OCI-LY1 (cell line): ENCODE measurements at regions not wholly inside any gene's neighbourhood (a gene's known extent, or its start where the extent isn't known, plus 50 kb on each side); places are given as distances from the start of the nearest gene placed in this dataset.

ENCODE experiments used
- H2AFZ ChIP-seq: fragments of 200-600 bp; sonication (generic), shearing (Covaris generic); 2 replicates; pipeline ENCODE4 v1.6.0; 2014; ENCODE audit warnings: antibody characterized with exemption, mild to moderate bottlenecking, low read length
- H3F3A ChIP-seq: fragments of 200-600 bp; sonication (generic), shearing (Covaris generic); 2 replicates; pipeline ENCODE4 v1.6.0; 2014; ENCODE audit warnings: mild to moderate bottlenecking, antibody characterized with exemption, low read length, moderate library complexity; ENCODE audit not compliant: insufficient read depth
- H3K27ac ChIP-seq: fragments of 200-600 bp; sonication (generic); 2 replicates; pipeline ENCODE4 v1.5.1; 2014; ENCODE audit warnings: low read length, mixed run types, mild to moderate bottlenecking, low read depth; ENCODE audit not compliant: poor library complexity, severe bottlenecking
- H3K27me3 ChIP-seq: fragments of 200-600 bp; sonication (generic); 2 replicates; pipeline ENCODE4 v1.6.0; 2014; ENCODE audit warnings: antibody characterized with exemption, mild to moderate bottlenecking, low read length, moderate library complexity; ENCODE audit not compliant: insufficient read depth
- H3K36me3 ChIP-seq: fragments of 200-600 bp; sonication (generic); 2 replicates; pipeline ENCODE4 v1.6.1; 2014; ENCODE audit warnings: mild to moderate bottlenecking, antibody characterized with exemption, low read length, moderate library complexity, mixed read lengths; ENCODE audit not compliant: insufficient read depth
- H3K4me1 ChIP-seq: fragments of 200-600 bp; sonication (generic); 2 replicates; pipeline ENCODE4 v1.5.1; 2014; ENCODE audit warnings: mild to moderate bottlenecking, low read length, moderate library complexity; ENCODE audit not compliant: insufficient read depth, severe bottlenecking
- H3K4me2 ChIP-seq: fragments of 200-600 bp; sonication (generic), shearing (Covaris generic); 2 replicates; pipeline ENCODE4 v1.6.1; 2014; ENCODE audit warnings: low read length
- H3K4me3 ChIP-seq: fragments of 200-600 bp; sonication (generic); 2 replicates; pipeline ENCODE4 v1.5.1; 2014; ENCODE audit warnings: low read length, low read depth, mild to moderate bottlenecking, mixed read lengths; ENCODE audit not compliant: poor library complexity, severe bottlenecking
- H3K79me2 ChIP-seq: fragments of 200-600 bp; shearing (Covaris generic); 2 replicates; pipeline ENCODE4 v1.6.1; 2016; ENCODE audit warnings: mixed run types, low read length, mixed read lengths; ENCODE audit not compliant: insufficient read depth
- H3K9ac ChIP-seq: fragments of 200-600 bp; sonication (generic), shearing (Covaris generic); 2 replicates; pipeline ENCODE4 v1.6.1; 2014; ENCODE audit warnings: mild to moderate bottlenecking, low read length, mixed read lengths
- H3K9me2 ChIP-seq: fragments of 200-600 bp; sonication (generic), shearing (Covaris generic); 2 replicates; pipeline ENCODE4 v1.6.1; 2014; ENCODE audit warnings: low read depth, mild to moderate bottlenecking, low read length, mixed read lengths
- H3K9me3 ChIP-seq: fragments of 200-600 bp; shearing (Covaris generic); 2 replicates; pipeline ENCODE4 v1.6.1; 2014; ENCODE audit warnings: low read length, mixed read lengths
- H4K20me1 ChIP-seq: fragments of 200-600 bp; sonication (generic), shearing (Covaris generic); 2 replicates; pipeline ENCODE4 v1.6.0; 2016; ENCODE audit warnings: mild to moderate bottlenecking, low read length; ENCODE audit not compliant: insufficient read depth
- CTCF ChIP-seq: fragments of 200-600 bp; sonication (generic), shearing (Covaris generic); IDR thresholded peaks from 2 replicates; pipeline ENCODE4 v1.5.1; 2017; ENCODE audit warnings: mild to moderate bottlenecking, antibody characterized with exemption, low read length, moderate library complexity, mixed read lengths
- EZH2 ChIP-seq: fragments of 200-600 bp; sonication (generic), shearing (Covaris generic); IDR thresholded peaks from 2 replicates; pipeline ENCODE4 v1.8.0; 2017; ENCODE audit warnings: borderline replicate concordance, mixed run types, mild to moderate bottlenecking, antibody characterized with exemption, low read length, moderate library complexity, mixed read lengths

DNA sequence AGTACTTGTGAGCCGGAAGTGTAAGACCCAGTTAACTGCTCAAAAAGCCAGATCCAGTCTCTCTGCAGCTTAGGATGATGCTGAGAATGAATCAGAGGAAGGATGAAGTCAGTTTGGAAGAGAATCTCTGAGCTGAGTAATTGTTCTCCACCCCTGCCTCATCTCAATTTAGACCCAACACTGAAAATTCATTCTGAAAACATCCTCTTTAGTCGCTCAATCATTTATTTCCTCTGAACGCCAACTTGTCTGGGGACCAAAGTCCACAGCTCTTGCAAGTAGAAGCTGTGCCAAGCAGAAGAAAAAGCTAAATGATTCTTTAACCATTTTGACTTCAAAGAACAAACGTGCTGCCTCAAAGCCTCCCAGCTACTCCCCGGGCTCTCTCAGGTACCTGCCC is 177.1 kb upstream of the KLHL29 start:
- H3K4me2 ChIP-seq, result no peak overlapping the region
- H3K27me3 ChIP-seq, result no peaks in the 10 kb centered on the region
- no peak overlapping the region for H3K9ac ChIP-seq
- no peaks in the 10 kb centered on the region for H3K9me3 ChIP-seq
- H3K4me1 ChIP-seq, result no peaks in the 10 kb centered on the region
- TF ChIP-seq CTCF, result no peak
- no peak for TF ChIP-seq EZH2
- no peak overlapping the region for H3K4me3 ChIP-seq
- no peak overlapping the region for H3K27ac ChIP-seq
- H3K79me2 ChIP-seq, result no peaks in the 10 kb centered on the region
- H2AFZ ChIP-seq, result no peak overlapping the region
- no peaks in the 10 kb centered on the region for H3K36me3 ChIP-seq
- no peaks in the 10 kb centered on the region for H4K20me1 ChIP-seq
- H3F3A ChIP-seq, result no peaks in the 10 kb centered on the region
- no peaks in the 10 kb centered on the region for H3K9me2 ChIP-seq

DNA sequence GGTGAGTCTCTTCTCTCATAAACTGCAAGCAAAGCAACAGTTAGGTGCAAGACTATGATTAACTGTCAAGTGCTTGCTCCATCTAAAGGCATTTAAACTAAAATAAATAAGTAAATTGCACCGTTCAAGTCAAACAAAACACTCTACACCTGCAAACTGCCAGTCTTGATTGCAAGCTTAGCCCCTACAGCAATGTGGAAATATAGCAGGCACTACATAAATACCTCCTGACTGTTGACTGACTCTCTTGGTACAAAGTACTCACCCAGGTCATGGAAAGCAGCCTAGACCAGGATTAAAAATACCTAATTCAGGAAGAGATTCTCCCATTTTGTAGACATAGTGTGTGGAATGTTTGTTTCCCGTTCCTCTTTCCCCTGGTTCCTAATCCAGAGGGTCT is 176.6 kb upstream of the KLHL29 start:
- Histone ChIP-seq H3K9ac (no peak overlapping the region), H3K27me3 (no peaks in the 10 kb centered on the region), H2AFZ (no peak overlapping the region), H4K20me1 (no peaks in the 10 kb centered on the region), H3F3A (no peaks in the 10 kb centered on the region), H3K79me2 (no peaks in the 10 kb centered on the region), H3K9me2 (no peaks in the 10 kb centered on the region), H3K4me2 (no peak overlapping the region), H3K4me3 (no peak overlapping the region), H3K9me3 (no peaks in the 10 kb centered on the region), H3K27ac (no peak overlapping the region), H3K4me1 (no peaks in the 10 kb centered on the region), H3K36me3 (no peaks in the 10 kb centered on the region)
- TF ChIP-seq CTCF, result no peak
- no peak for TF ChIP-seq EZH2

DNA sequence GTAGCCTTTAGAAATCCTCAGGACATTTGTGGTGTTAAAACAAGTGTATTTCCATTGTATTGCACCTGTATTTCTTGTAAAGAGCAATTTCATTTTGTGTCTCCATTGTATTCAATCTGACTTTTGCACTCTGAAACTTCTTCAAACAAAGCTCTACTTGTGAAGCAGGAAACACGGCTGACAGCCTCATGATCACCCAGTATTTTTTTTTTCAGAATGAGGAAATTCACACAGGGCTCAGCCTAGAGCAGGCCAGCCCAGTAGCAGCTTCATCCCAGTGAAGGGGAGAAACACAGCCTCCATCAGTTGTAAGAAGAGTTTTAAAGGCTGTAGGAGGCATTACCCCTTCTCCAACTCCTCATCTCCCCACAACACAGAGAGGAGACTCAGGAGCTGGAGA is 175.9 kb upstream of the KLHL29 start:
- Histone ChIP-seq H4K20me1 (no peaks in the 10 kb centered on the region), H2AFZ (no peak overlapping the region), H3K9me2 (no peaks in the 10 kb centered on the region), H3F3A (no peaks in the 10 kb centered on the region), H3K9me3 (no peaks in the 10 kb centered on the region), H3K9ac (no peak overlapping the region), H3K4me1 (no peaks in the 10 kb centered on the region), H3K4me2 (no peak overlapping the region), H3K27me3 (no peaks in the 10 kb centered on the region), H3K27ac (no peak overlapping the region), H3K36me3 (no peaks in the 10 kb centered on the region), H3K4me3 (no peak overlapping the region), H3K79me2 (no peaks in the 10 kb centered on the region)
- TF ChIP-seq EZH2 (no peak), CTCF (no peak)
